ENCODE measurements at regions not wholly inside any gene's neighbourhood (a gene's known extent, or its start where the extent isn't known, plus 50 kb on each side); places are given as distances from the start of the nearest gene placed in this dataset.

DNA sequence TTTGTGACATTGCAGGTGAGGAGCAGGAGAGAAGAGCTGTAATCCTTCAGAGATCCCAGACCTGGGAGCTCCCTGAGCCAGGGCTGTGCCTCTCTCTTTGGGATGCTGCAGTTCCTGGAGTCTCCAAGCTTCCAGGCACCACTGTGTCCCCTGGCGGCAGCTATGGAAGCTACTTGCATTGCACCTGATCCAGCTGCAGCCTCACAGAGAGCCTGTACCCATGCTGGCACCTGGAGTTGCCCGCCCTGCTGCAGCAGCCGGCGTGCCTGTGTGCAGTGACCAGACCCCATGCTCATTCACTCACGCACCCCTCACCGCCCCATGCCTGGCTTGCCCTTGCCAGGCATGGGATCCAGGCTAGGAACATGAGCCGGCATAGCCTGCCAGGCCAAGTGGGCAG lies 51.8 kb upstream of the MED9 start:
- Histone ChIP-seq H3K4me3 (replicated peaks in 1 of 3; ENCODE audit: low read depth in 2 of 3, low read length in 3 of 3) (no peak overlapping the region), H3K9ac (ENCODE audit: insufficient read depth, low read length, poor library complexity, severe bottlenecking) (no peak overlapping the region), H4K20me1 (ENCODE audit: insufficient read depth, low read length) (no peaks in the 10 kb centered on the region), H3K27me3 (ENCODE audit: control insufficient read depth in 2 of 2, insufficient read depth in 2 of 2, low read length in 2 of 2) (no peaks in the 10 kb centered on the region), H3K9me3 (replicated peaks in 1 of 2; ENCODE audit: control insufficient read depth in 1 of 2, insufficient read depth in 1 of 2, low read length in 2 of 2) (peaks cover 18 to 41% of the 10 kb centered on the region in 2 donors), H2AFZ (ENCODE audit: insufficient read depth, low read depth, low read length, poor library complexity, severe bottlenecking) (no peak overlapping the region), H3K79me2 (ENCODE audit: insufficient read depth, low read length) (no peaks in the 10 kb centered on the region), H3K27ac (ENCODE audit: low read depth in 1 of 2, low read length in 2 of 2) (no peak overlapping the region), H3K36me3 (replicated peaks in 1 of 2; ENCODE audit: control insufficient read depth in 1 of 2, insufficient read depth in 2 of 2, low read length in 2 of 2) (no peaks in the 10 kb centered on the region), H3K4me1 (ENCODE audit: control insufficient read depth in 1 of 2, insufficient read depth in 2 of 2, low read length in 2 of 2) (no peaks in the 10 kb centered on the region), H3K4me2 (replicated peaks; ENCODE audit: extremely low read depth, low read length, poor library complexity, severe bottlenecking) (no peak overlapping the region)
- Mint-ChIP-seq H3K4me3 (no peak overlapping the region), H3K27ac (no peak overlapping the region), H3K36me3 (peaks cover 0 to 4% of the 10 kb centered on the region in 2 donors), H3K4me1 (no peaks in the 10 kb centered on the region), H3K27me3 (ENCODE audit: low read depth in 3 of 3) (peaks cover 0 to 11% (median 4%) of the 10 kb centered on the region in 3 donors), H3K9me3 (peaks cover 16 to 35% (median 27%) of the 10 kb centered on the region in 7 donors)
- no peak for DNase-seq
- TF ChIP-seq, protein P1, sequence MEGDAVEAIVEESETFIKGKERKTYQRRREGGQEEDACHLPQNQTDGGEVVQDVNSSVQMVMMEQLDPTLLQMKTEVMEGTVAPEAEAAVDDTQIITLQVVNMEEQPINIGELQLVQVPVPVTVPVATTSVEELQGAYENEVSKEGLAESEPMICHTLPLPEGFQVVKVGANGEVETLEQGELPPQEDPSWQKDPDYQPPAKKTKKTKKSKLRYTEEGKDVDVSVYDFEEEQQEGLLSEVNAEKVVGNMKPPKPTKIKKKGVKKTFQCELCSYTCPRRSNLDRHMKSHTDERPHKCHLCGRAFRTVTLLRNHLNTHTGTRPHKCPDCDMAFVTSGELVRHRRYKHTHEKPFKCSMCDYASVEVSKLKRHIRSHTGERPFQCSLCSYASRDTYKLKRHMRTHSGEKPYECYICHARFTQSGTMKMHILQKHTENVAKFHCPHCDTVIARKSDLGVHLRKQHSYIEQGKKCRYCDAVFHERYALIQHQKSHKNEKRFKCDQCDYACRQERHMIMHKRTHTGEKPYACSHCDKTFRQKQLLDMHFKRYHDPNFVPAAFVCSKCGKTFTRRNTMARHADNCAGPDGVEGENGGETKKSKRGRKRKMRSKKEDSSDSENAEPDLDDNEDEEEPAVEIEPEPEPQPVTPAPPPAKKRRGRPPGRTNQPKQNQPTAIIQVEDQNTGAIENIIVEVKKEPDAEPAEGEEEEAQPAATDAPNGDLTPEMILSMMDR (IDR thresholded peaks at IDR 0.05), result no peak
- intact Hi-C loops (cut with micrococcal nuclease), result no loop called here
- WGBS (ENCODE audit: insufficient coverage), result 93% methylated on average over 7 of the region's 7 CpGs

DNA sequence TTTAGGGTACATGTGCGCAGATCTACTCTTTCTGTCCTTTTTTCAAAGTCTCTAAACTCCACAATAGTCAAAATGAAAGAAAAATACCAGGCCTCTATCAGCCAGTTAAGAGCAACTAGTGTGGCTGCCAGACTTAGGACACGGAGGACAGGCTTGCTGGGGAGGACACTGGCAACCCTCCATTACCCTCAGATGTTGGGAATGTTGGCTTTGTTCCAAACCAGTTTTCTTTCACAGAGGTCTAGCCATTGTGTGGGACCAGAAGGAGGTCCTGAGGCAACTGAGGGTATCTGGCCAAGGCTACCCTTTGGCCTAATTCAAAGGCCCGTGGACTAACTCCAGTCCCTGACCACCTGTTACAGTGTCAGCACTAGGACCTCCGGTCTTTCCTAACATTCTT lies 51.2 kb upstream of the MED9 start:
- Histone ChIP-seq H3K9ac (ENCODE audit: insufficient read depth, low read length, poor library complexity, severe bottlenecking) (no peak overlapping the region), H3K4me3 (replicated peaks in 1 of 3; ENCODE audit: low read depth in 2 of 3, low read length in 3 of 3) (no peak overlapping the region), H3K4me2 (replicated peaks; ENCODE audit: extremely low read depth, low read length, poor library complexity, severe bottlenecking) (no peak overlapping the region), H3K36me3 (replicated peaks in 1 of 2; ENCODE audit: control insufficient read depth in 1 of 2, insufficient read depth in 2 of 2, low read length in 2 of 2) (no peaks in the 10 kb centered on the region), H3K27me3 (ENCODE audit: control insufficient read depth in 2 of 2, insufficient read depth in 2 of 2, low read length in 2 of 2) (no peaks in the 10 kb centered on the region), H3K79me2 (ENCODE audit: insufficient read depth, low read length) (no peaks in the 10 kb centered on the region), H3K4me1 (ENCODE audit: control insufficient read depth in 1 of 2, insufficient read depth in 2 of 2, low read length in 2 of 2) (no peaks in the 10 kb centered on the region), H3K27ac (ENCODE audit: low read depth in 1 of 2, low read length in 2 of 2) (no peak overlapping the region), H3K9me3 (replicated peaks in 1 of 2; ENCODE audit: control insufficient read depth in 1 of 2, insufficient read depth in 1 of 2, low read length in 2 of 2) (peaks cover 18 to 41% of the 10 kb centered on the region in 2 donors), H2AFZ (ENCODE audit: insufficient read depth, low read depth, low read length, poor library complexity, severe bottlenecking) (no peak overlapping the region), H4K20me1 (ENCODE audit: insufficient read depth, low read length) (no peaks in the 10 kb centered on the region)
- Mint-ChIP-seq H3K27me3 (ENCODE audit: low read depth in 3 of 3) (peaks cover 0 to 11% (median 4%) of the 10 kb centered on the region in 3 donors), H3K4me1 (no peaks in the 10 kb centered on the region), H3K36me3 (peaks cover 0 to 4% of the 10 kb centered on the region in 2 donors), H3K4me3 (no peak overlapping the region), H3K27ac (no peak overlapping the region), H3K9me3 (peaks cover 15 to 32% (median 25%) of the 10 kb centered on the region in 7 donors)
- TF ChIP-seq, protein P1 (IDR thresholded peaks at IDR 0.05), result no peak
- no CpG with 5 or more reads among the region's 4 CpGs for WGBS (ENCODE audit: insufficient coverage)
- intact Hi-C loops (cut with micrococcal nuclease), result no loop called here
- DNase-seq, result no peak

All from CD14-positive monocyte (primary cell).